ENCODE measurements at regions not wholly inside any gene's neighbourhood (a gene's known extent, or its start where the extent isn't known, plus 50 kb on each side); places are given as distances from the start of the nearest gene placed in this dataset.

GRCh38 chr1:68329096-68329835 is 96.9 kb upstream of the WLS start:
- CTCF ChIA-PET = no interaction called here
- no peaks in the 10 kb centered on the region for H3K4me1 Mint-ChIP-seq (ENCODE audit: low read depth)
- H3K36me3 Mint-ChIP-seq (ENCODE audit: low read depth) = no peaks in the 10 kb centered on the region
- H3K4me3 Mint-ChIP-seq = no peak overlapping the region
- no peak overlapping the region for H3K27ac Mint-ChIP-seq
- peaks cover 10% of the 10 kb centered on the region for H3K27me3 Mint-ChIP-seq (ENCODE audit: low read depth)
- no peak for DNase-seq
- peaks cover 3% of the 10 kb centered on the region for H3K9me3 Mint-ChIP-seq
- intact Hi-C loops (cut with micrococcal nuclease) = no loop called here

GRCh38 chr1:68328490-68328889 is 96.2 kb upstream of the WLS start:
- Mint-ChIP-seq H3K4me1 (ENCODE audit: low read depth) (no peaks in the 10 kb centered on the region), H3K4me3 (no peak overlapping the region), H3K27ac (no peak overlapping the region), H3K9me3 (no peaks in the 10 kb centered on the region), H3K36me3 (ENCODE audit: low read depth) (no peaks in the 10 kb centered on the region), H3K27me3 (ENCODE audit: low read depth) (peaks cover 10% of the 10 kb centered on the region)
- intact Hi-C loops (cut with micrococcal nuclease) = no loop called here
- CTCF ChIA-PET = no interaction called here
- DNase-seq = no peak

- Mint-ChIP-seq H3K4me1 (ENCODE audit: low read depth) (no peaks in the 10 kb centered on the region), H3K27ac (no peak overlapping the region), H3K36me3 (ENCODE audit: low read depth) (no peaks in the 10 kb centered on the region), H3K27me3 (ENCODE audit: low read depth) (peaks cover 4% of the 10 kb centered on the region), H3K9me3 (no peaks in the 10 kb centered on the region), H3K4me3 (no peak overlapping the region)
- intact Hi-C loops (cut with micrococcal nuclease) = no loop called here
- CTCF ChIA-PET = no interaction called here
- DNase-seq = no peak
Observed at GRCh38 chr1:68327414-68327813, 95.1 kb upstream of the WLS start.

- Mint-ChIP-seq H3K36me3 (ENCODE audit: low read depth) (no peaks in the 10 kb centered on the region), H3K27me3 (ENCODE audit: low read depth) (peaks cover 2% of the 10 kb centered on the region), H3K27ac (no peak overlapping the region), H3K4me1 (ENCODE audit: low read depth) (no peaks in the 10 kb centered on the region), H3K9me3 (no peaks in the 10 kb centered on the region), H3K4me3 (no peak overlapping the region)
- CTCF ChIA-PET = no interaction called here
- DNase-seq = no peak
- intact Hi-C loops (cut with micrococcal nuclease) = no loop called here
Observed at GRCh38 chr1:68326481-68326880, 94.2 kb upstream of the WLS start.

- no peak for DNase-seq
- Mint-ChIP-seq H3K27me3 (ENCODE audit: low read depth) (no peaks in the 10 kb centered on the region), H3K9me3 (no peaks in the 10 kb centered on the region), H3K36me3 (ENCODE audit: low read depth) (no peaks in the 10 kb centered on the region), H3K4me3 (no peak overlapping the region), H3K27ac (no peak overlapping the region), H3K4me1 (ENCODE audit: low read depth) (no peaks in the 10 kb centered on the region)
- intact Hi-C loops (cut with micrococcal nuclease) = no loop called here
- CTCF ChIA-PET = no interaction called here
Observed at GRCh38 chr1:68324316-68324715, 92.0 kb upstream of the WLS start.

GRCh38 chr1:68322837-68323687 is 90.7 kb upstream of the WLS start:
- intact Hi-C loops (cut with micrococcal nuclease) = no loop called here
- no peak overlapping the region for H3K27ac Mint-ChIP-seq

GRCh38 chr1:68322096-68322495 is 89.8 kb upstream of the WLS start:
- H3K4me3 Mint-ChIP-seq = no peak overlapping the region
- H3K27me3 Mint-ChIP-seq (ENCODE audit: low read depth) = no peaks in the 10 kb centered on the region
- DNase-seq = no peak
- CTCF ChIA-PET = no interaction called here
- H3K27ac Mint-ChIP-seq = no peak overlapping the region
- H3K4me1 Mint-ChIP-seq (ENCODE audit: low read depth) = no peaks in the 10 kb centered on the region
- no peaks in the 10 kb centered on the region for H3K9me3 Mint-ChIP-seq
- no peaks in the 10 kb centered on the region for H3K36me3 Mint-ChIP-seq (ENCODE audit: low read depth)
- intact Hi-C loops (cut with micrococcal nuclease) = no loop called here

More at GRCh38 chr1:68322837-68323687, 90.7 kb upstream of the WLS start:
- no peak for DNase-seq
- Mint-ChIP-seq H3K9me3 (no peaks in the 10 kb centered on the region), H3K27me3 (ENCODE audit: low read depth) (no peaks in the 10 kb centered on the region), H3K4me3 (no peak overlapping the region), H3K36me3 (ENCODE audit: low read depth) (no peaks in the 10 kb centered on the region), H3K4me1 (ENCODE audit: low read depth) (no peaks in the 10 kb centered on the region)
- CTCF ChIA-PET = no interaction called here

GRCh38 chr1:68321084-68321685 is 88.9 kb upstream of the WLS start:
- H3K4me3 Mint-ChIP-seq = no peak overlapping the region

GRCh38 chr1:68320349-68320748 is 88.0 kb upstream of the WLS start:
- Mint-ChIP-seq H3K36me3 (ENCODE audit: low read depth) (no peaks in the 10 kb centered on the region), H3K27ac (no peak overlapping the region), H3K27me3 (ENCODE audit: low read depth) (no peaks in the 10 kb centered on the region), H3K4me1 (ENCODE audit: low read depth) (no peaks in the 10 kb centered on the region), H3K4me3 (no peak overlapping the region), H3K9me3 (no peaks in the 10 kb centered on the region)
- no peak for DNase-seq
- intact Hi-C loops (cut with micrococcal nuclease) = no loop called here
- CTCF ChIA-PET = interaction anchor here (0.7 kb wide), 1 partner anchor 282 kb away, joined by 3 read pairs; no protein-coding TSS in a partner anchor

More at GRCh38 chr1:68321084-68321685, 88.9 kb upstream of the WLS start:
- Mint-ChIP-seq H3K36me3 (ENCODE audit: low read depth) (no peaks in the 10 kb centered on the region), H3K27me3 (ENCODE audit: low read depth) (no peaks in the 10 kb centered on the region), H3K9me3 (no peaks in the 10 kb centered on the region), H3K4me1 (ENCODE audit: low read depth) (no peaks in the 10 kb centered on the region), H3K27ac (no peak overlapping the region)
- intact Hi-C loops (cut with micrococcal nuclease) = no loop called here
- DNase-seq = no peak
- CTCF ChIA-PET = interaction anchor here (0.6 to 0.7 kb wide), 2 partner anchors 201 to 205 kb away, joined by 3 to 4 read pairs; no protein-coding TSS in a partner anchor

GRCh38 chr1:68319907-68320306 is 87.6 kb upstream of the WLS start:
- no peaks in the 10 kb centered on the region for H3K36me3 Mint-ChIP-seq (ENCODE audit: low read depth)
- H3K4me3 Mint-ChIP-seq = no peak overlapping the region
- CTCF ChIA-PET = interaction anchor here (0.7 kb wide), 1 partner anchor 281 kb away, joined by 3 read pairs; no protein-coding TSS in a partner anchor
- intact Hi-C loops (cut with micrococcal nuclease) = no loop called here
- H3K9me3 Mint-ChIP-seq = no peaks in the 10 kb centered on the region
- H3K27me3 Mint-ChIP-seq (ENCODE audit: low read depth) = no peaks in the 10 kb centered on the region
- no peaks in the 10 kb centered on the region for H3K4me1 Mint-ChIP-seq (ENCODE audit: low read depth)
- H3K27ac Mint-ChIP-seq = no peak overlapping the region
- DNase-seq = no peak

- Mint-ChIP-seq H3K27ac (no peak overlapping the region), H3K4me1 (ENCODE audit: low read depth) (no peaks in the 10 kb centered on the region), H3K27me3 (ENCODE audit: low read depth) (no peaks in the 10 kb centered on the region), H3K36me3 (ENCODE audit: low read depth) (no peaks in the 10 kb centered on the region), H3K9me3 (no peaks in the 10 kb centered on the region), H3K4me3 (no peak overlapping the region)
- intact Hi-C loops (cut with micrococcal nuclease) = no loop called here
- CTCF ChIA-PET = no interaction called here
- DNase-seq = no peak
Observed at GRCh38 chr1:68317543-68317942, 85.2 kb upstream of the WLS start.

GRCh38 chr1:68314151-68314780 is 81.9 kb upstream of the WLS start:
- Mint-ChIP-seq H3K4me1 (ENCODE audit: low read depth) (no peaks in the 10 kb centered on the region), H3K36me3 (ENCODE audit: low read depth) (no peaks in the 10 kb centered on the region), H3K9me3 (no peaks in the 10 kb centered on the region), H3K27ac (no peak overlapping the region), H3K4me3 (no peak overlapping the region), H3K27me3 (ENCODE audit: low read depth) (no peaks in the 10 kb centered on the region)
- intact Hi-C loops (cut with micrococcal nuclease) = no loop called here
- no peak for DNase-seq
- CTCF ChIA-PET = no interaction called here

Measured in activated naive CD4-positive, alpha-beta T cell treated with anti-CD3 and anti-CD28 coated beads for 36 hours (primary cell).